ENCODE measurements at regions not wholly inside any gene's neighbourhood (a gene's known extent, or its start where the extent isn't known, plus 50 kb on each side); places are given as distances from the start of the nearest gene placed in this dataset.
"Not testable (repeated sequence)": the region's sequence is repeated elsewhere in the genome, so short reads cannot be mapped to it uniquely, and the experiment has no call there.

DNA sequence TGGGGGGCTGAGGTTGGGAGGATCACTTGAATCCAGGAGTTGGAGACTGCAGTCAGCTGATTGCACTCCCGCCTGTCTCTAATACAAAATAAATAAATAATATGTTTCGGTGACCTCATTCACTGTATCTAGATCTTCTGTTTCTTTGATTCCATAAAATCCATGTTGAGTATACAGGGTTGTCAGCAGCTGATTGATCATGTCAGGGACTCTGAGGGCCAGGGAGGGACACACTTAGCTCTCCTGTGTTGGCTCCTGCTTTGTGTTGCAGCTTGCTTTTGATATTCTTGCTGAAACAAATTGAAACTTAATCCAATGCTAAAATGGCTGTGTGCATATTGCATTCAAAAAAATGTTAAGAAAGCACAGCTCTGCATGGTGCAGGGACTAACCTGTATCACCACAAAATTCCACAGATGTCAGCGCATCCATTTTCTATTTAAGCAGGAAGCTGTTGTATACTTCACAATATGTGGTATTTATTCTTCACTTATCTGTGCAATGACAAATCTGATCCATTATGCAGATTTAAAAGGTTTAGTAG is 454.5 kb downstream of the CDH11 start:
- Mint-ChIP-seq H3K4me3 (no peak overlapping the region), H3K9me3 (no peaks in the 10 kb centered on the region), H3K4me1 (no peaks in the 10 kb centered on the region), H3K27me3 (ENCODE audit: low read depth) (no peaks in the 10 kb centered on the region), H3K27ac (no peak overlapping the region), H3K36me3 (ENCODE audit: low read depth) (no peaks in the 10 kb centered on the region)
- TF ChIP-seq, protein P1, sequence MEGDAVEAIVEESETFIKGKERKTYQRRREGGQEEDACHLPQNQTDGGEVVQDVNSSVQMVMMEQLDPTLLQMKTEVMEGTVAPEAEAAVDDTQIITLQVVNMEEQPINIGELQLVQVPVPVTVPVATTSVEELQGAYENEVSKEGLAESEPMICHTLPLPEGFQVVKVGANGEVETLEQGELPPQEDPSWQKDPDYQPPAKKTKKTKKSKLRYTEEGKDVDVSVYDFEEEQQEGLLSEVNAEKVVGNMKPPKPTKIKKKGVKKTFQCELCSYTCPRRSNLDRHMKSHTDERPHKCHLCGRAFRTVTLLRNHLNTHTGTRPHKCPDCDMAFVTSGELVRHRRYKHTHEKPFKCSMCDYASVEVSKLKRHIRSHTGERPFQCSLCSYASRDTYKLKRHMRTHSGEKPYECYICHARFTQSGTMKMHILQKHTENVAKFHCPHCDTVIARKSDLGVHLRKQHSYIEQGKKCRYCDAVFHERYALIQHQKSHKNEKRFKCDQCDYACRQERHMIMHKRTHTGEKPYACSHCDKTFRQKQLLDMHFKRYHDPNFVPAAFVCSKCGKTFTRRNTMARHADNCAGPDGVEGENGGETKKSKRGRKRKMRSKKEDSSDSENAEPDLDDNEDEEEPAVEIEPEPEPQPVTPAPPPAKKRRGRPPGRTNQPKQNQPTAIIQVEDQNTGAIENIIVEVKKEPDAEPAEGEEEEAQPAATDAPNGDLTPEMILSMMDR (IDR thresholded peaks at IDR 0.05; ENCODE audit: unreplicated experiment in 3 of 3): no peak

DNA sequence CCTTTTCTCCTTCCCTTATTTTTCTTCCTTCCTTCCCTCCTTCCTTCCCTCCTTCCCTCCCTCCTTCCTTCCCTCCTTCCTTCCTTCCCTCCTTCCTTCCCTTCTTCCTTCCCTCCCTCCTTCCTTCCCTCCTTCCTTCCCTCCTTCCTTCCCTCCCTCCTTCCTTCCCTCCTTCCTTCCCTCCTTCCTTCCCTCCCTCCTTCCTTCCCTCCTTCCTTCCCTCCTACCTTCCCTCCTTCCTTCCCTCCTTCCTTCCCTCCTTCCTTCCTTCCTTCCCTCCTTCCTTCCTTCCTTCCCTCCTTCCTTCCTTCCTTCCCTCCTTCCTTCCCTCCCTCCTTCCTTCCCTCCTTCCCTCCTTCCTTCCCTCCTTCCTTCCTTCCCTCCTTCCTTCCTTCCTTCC is 459.6 kb downstream of the CDH11 start:
- not testable (repeated sequence) for H3K27ac Mint-ChIP-seq; H3K4me3 Mint-ChIP-seq; H3K27me3 Mint-ChIP-seq (ENCODE audit: low read depth); H3K36me3 Mint-ChIP-seq (ENCODE audit: low read depth); H3K9me3 Mint-ChIP-seq; H3K4me1 Mint-ChIP-seq

DNA sequence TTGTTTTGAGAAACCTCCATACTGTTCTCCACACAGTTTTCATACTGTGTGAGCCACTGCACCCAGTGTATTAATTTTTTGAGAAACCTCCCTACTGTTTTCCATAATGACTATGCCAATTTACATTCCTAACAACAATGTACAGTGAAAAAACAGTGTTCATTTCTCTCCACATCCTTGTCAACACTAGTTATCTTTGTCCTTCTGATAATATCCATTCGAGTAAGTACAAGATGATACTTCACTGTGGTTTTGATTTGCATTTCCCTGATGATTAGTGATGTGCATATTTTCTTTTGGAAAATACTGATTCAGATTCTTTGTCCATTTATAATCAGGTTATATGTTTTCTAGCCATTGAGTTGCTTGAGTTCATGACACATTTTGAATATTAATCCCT is 462.0 kb downstream of the CDH11 start:
- Mint-ChIP-seq H3K27ac (no peak overlapping the region), H3K4me1 (no peaks in the 10 kb centered on the region), H3K4me3 (no peak overlapping the region), H3K9me3 (no peaks in the 10 kb centered on the region), H3K36me3 (ENCODE audit: low read depth) (no peaks in the 10 kb centered on the region), H3K27me3 (ENCODE audit: low read depth) (no peaks in the 10 kb centered on the region)
- TF ChIP-seq, protein P1 (IDR thresholded peaks at IDR 0.05; ENCODE audit: unreplicated experiment in 3 of 3): no peak

DNA sequence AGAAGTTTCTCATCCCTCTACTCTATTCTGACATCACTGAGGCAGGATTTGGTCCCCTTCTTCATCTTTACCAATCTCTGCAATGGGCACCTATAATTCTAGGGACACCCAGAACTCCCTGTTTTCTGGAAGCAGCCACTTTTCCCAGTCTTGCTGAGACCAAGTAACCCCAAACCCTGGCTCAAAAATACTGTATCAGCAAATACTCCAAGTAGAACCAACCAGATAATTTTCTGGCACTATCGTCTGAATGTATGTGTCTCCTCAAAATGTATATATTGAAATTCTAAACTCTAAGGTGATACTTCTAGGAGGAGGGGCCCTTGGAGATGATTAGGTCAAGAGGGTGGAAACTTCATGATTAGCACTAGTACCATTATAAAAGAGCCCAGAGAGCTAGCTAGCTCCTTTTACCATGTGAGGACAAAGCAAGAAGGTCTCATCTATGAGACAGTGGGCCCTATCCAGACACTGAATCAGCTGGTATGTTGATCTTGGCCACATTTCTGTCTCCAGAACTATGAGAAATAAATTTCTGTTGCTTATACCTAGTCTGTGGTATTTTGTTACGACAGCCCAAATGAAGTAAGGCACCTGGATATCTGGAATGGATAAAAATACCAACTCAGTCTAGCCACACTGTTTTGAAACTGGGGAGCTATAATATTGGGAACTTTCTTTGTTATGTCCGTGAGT is 464.4 kb downstream of the CDH11 start:
- Mint-ChIP-seq H3K9me3 (peaks cover 7% of the 10 kb centered on the region), H3K4me1 (no peaks in the 10 kb centered on the region), H3K27me3 (ENCODE audit: low read depth) (no peaks in the 10 kb centered on the region), H3K36me3 (ENCODE audit: low read depth) (no peaks in the 10 kb centered on the region), H3K27ac (no peak overlapping the region), H3K4me3 (no peak overlapping the region)
- TF ChIP-seq, protein P1 (IDR thresholded peaks at IDR 0.05; ENCODE audit: unreplicated experiment in 3 of 3): no peak

DNA sequence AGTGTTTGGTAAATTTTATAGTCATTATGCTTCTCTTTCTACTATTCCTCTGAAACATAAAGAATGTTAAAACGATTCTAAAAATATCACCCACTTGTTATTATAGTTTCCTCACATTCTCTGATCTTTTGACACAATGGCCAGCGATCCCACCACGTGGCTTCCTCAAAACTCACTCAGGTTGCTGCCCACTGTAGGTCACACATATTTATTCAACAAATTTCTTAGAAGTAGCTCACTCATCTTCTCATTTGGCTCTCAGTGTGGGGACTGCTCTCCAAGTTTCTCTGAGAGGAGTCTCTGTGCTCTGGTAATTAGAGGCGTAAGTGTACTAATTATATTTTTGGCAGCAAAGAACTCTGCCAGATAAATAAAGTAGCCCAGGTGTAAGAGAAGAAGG is 465.4 kb downstream of the CDH11 start:
- no peaks in the 10 kb centered on the region for H3K27me3 Mint-ChIP-seq (ENCODE audit: low read depth)
- no peak overlapping the region for H3K4me3 Mint-ChIP-seq
- peaks cover 11% of the 10 kb centered on the region for H3K9me3 Mint-ChIP-seq
- no peaks in the 10 kb centered on the region for H3K36me3 Mint-ChIP-seq (ENCODE audit: low read depth)
- TF ChIP-seq, protein P1 (IDR thresholded peaks at IDR 0.05; ENCODE audit: unreplicated experiment in 3 of 3): no peak
- no peaks in the 10 kb centered on the region for H3K4me1 Mint-ChIP-seq
- H3K27ac Mint-ChIP-seq: no peak overlapping the region

DNA sequence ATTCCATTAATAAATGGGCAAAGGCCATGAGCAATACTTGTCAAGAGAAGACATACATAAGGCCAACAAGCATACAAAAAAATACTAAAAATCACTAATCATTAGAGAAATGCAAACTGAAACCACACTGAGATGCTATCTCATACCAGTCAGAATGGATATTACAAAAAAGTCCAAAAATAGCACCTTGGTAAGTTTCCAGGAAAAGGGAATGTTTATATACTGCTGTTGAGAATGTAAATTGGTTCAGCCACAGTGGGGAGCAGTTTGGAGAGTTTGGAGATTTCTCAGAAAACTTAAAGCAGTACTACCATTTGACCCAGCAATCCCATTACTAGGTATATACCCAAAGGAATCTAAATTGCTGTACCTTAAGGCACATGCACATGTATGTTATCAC is 467.7 kb downstream of the CDH11 start:
- Mint-ChIP-seq H3K27ac (no peak overlapping the region), H3K36me3 (ENCODE audit: low read depth) (no peaks in the 10 kb centered on the region), H3K4me1 (no peaks in the 10 kb centered on the region), H3K27me3 (ENCODE audit: low read depth) (no peaks in the 10 kb centered on the region), H3K4me3 (no peak overlapping the region), H3K9me3 (peaks cover 24% of the 10 kb centered on the region)
- TF ChIP-seq, protein P1 (IDR thresholded peaks at IDR 0.05; ENCODE audit: unreplicated experiment in 3 of 3): no peak

Measured in nephron (organoid).